ENCODE measurements at regions not wholly inside any gene's neighbourhood (a gene's known extent, or its start where the extent isn't known, plus 50 kb on each side); places are given as distances from the start of the nearest gene placed in this dataset.
A peak's percentile ranks its signal among the peaks of the same experiment; 100 is the strongest.

GRCh38 chr15:61780278-61780980 is 279.8 kb downstream of the VPS13C start:
- no peak for DNase-seq
- no peak overlapping the region for H3K27ac ChIP-seq
- H3K4me1 ChIP-seq = no peaks in the 10 kb centered on the region
- TF ChIP-seq POLR2A (IDR thresholded peaks at IDR 0.05) (no peak), CTCF (IDR thresholded peaks at IDR 0.05) (no peak)
- no peaks in the 10 kb centered on the region for H3K9me3 ChIP-seq
- intact Hi-C loops (cut with DNase I) = no loop called here
- 82 to 84% methylated on average over 8 of the region's 8 CpGs for WGBS, 2 donors
- no peak overlapping the region for H3K4me3 ChIP-seq (replicated peaks in 1 of 3)
- no peaks in the 10 kb centered on the region for H3K36me3 ChIP-seq
- no peaks in the 10 kb centered on the region for H3K27me3 ChIP-seq

GRCh38 chr15:61777689-61778088 is 282.6 kb downstream of the VPS13C start:
- TF ChIP-seq CTCF (IDR thresholded peaks at IDR 0.05) (no peak), POLR2A (IDR thresholded peaks at IDR 0.05) (no peak)
- H3K36me3 ChIP-seq = no peaks in the 10 kb centered on the region
- no peaks in the 10 kb centered on the region for H3K9me3 ChIP-seq
- intact Hi-C loops (cut with DNase I) = no loop called here
- no peak overlapping the region for H3K4me3 ChIP-seq (replicated peaks in 1 of 3)
- H3K4me1 ChIP-seq = no peaks in the 10 kb centered on the region
- H3K27me3 ChIP-seq = no peaks in the 10 kb centered on the region
- WGBS, 2 donors = 64 to 77% methylated on average over 4 of the region's 4 CpGs
- no peak for DNase-seq
- no peak overlapping the region for H3K27ac ChIP-seq

- Histone ChIP-seq H3K27me3 (no peaks in the 10 kb centered on the region), H3K9me3 (no peaks in the 10 kb centered on the region), H3K4me3 (replicated peaks in 1 of 3) (no peak overlapping the region), H3K36me3 (no peaks in the 10 kb centered on the region), H3K4me1 (peaks cover 6 to 9% of the 10 kb centered on the region in 2 donors), H3K27ac (no peak overlapping the region)
- TF ChIP-seq POLR2A (IDR thresholded peaks at IDR 0.05) = no peak
- no peak for TF ChIP-seq CTCF (IDR thresholded peaks at IDR 0.05)
- intact Hi-C loops (cut with DNase I) = no loop called here
- WGBS, 2 donors = 92 to 94% methylated on average over 2 of the region's 2 CpGs
- DNase-seq = no peak
Observed at GRCh38 chr15:61769557-61769956, 290.7 kb downstream of the VPS13C start.

- no peaks in the 10 kb centered on the region for H3K27me3 ChIP-seq
- H3K36me3 ChIP-seq = no peaks in the 10 kb centered on the region
- no peak for TF ChIP-seq CTCF (IDR thresholded peaks at IDR 0.05)
- TF ChIP-seq POLR2A (IDR thresholded peaks at IDR 0.05) = no peak
- H3K4me3 ChIP-seq (replicated peaks in 1 of 3) = no peak overlapping the region
- DNase-seq = no peak
- H3K9me3 ChIP-seq = no peaks in the 10 kb centered on the region
- no peak overlapping the region for H3K27ac ChIP-seq
- intact Hi-C loops (cut with DNase I) = no loop called here
- WGBS, 2 donors = 94 to 95% methylated on average over 2 of the region's 2 CpGs
- H3K4me1 ChIP-seq = peaks cover 9 to 17% of the 10 kb centered on the region in 2 donors
Observed at GRCh38 chr15:61768131-61768530, 292.1 kb downstream of the VPS13C start.

GRCh38 chr15:61764981-61765380 is 295.3 kb downstream of the VPS13C start:
- H3K27me3 ChIP-seq = no peaks in the 10 kb centered on the region
- no peak overlapping the region for H3K4me3 ChIP-seq (replicated peaks in 1 of 3)
- H3K4me1 ChIP-seq = peaks cover 9 to 18% of the 10 kb centered on the region in 2 donors
- no peak for TF ChIP-seq POLR2A (IDR thresholded peaks at IDR 0.05)
- TF ChIP-seq CTCF (IDR thresholded peaks at IDR 0.05) = no peak
- peak overlapping the region; percentile 36 to 79 (median 61) for H3K27ac ChIP-seq
- H3K36me3 ChIP-seq = no peaks in the 10 kb centered on the region
- WGBS, 2 donors = 41 to 44% methylated on average over 6 of the region's 6 CpGs
- intact Hi-C loops (cut with DNase I) = no loop called here
- H3K9me3 ChIP-seq = no peaks in the 10 kb centered on the region
- peak; percentile 64 to 71 for DNase-seq
